HCT116 (cell line): ENCODE measurements at regions not wholly inside any gene's neighbourhood (a gene's known extent, or its start where the extent isn't known, plus 50 kb on each side); places are given as distances from the start of the nearest gene placed in this dataset.

Experiments
- CTCF ChIP-seq, 3 experiments: fragments of 200-600 bp in 1 of 3; sonication (generic) in 1 of 3; IDR thresholded peaks in 2 of 3; conservative IDR thresholded peaks in 1 of 3; 2 replicates each; pipeline ENCODE4 v1.5.1; 2012 to 2017; ENCODE audit warnings: low read depth in 2 of 3, low read length in 2 of 3, antibody characterized with exemption in 1 of 3, borderline replicate concordance in 1 of 3, control low read depth in 1 of 3, mild to moderate bottlenecking in 1 of 3, mixed read lengths in 1 of 3, mixed run types in 1 of 3, moderate library complexity in 1 of 3; ENCODE audit not compliant: insufficient read depth in 1 of 3
- EZH2 ChIP-seq: fragments of 200-600 bp; sonication (generic); IDR thresholded peaks from 2 replicates; pipeline ENCODE4 v1.6.1; 2017; ENCODE audit warnings: antibody characterized with exemption, mixed run types
- EZH2phosphoT487 ChIP-seq: fragments of 200-600 bp; IDR thresholded peaks from 2 replicates; pipeline ENCODE4 v1.6.1; 2018; ENCODE audit warnings: antibody characterized with exemption, borderline replicate concordance
- POLR2A ChIP-seq: IDR thresholded peaks from 2 replicates; pipeline ENCODE4 v1.7.0; 2011; ENCODE audit warnings: borderline replicate concordance; ENCODE audit not compliant: insufficient read depth, insufficient read length; ENCODE audit errors: extremely low read depth
- POLR2AphosphoS5 ChIP-seq: IDR thresholded peaks from 2 replicates; pipeline ENCODE4 v1.6.1; 2011; ENCODE audit warnings: mild to moderate bottlenecking, low read depth, low read length, moderate library complexity
- YY1 ChIP-seq: IDR thresholded peaks from 2 replicates; pipeline ENCODE4 v1.6.1; 2011; ENCODE audit warnings: low read length, low read depth, moderate library complexity, mild to moderate bottlenecking; ENCODE audit not compliant: insufficient replicate concordance; ENCODE audit errors: extremely low read depth
- TF ChIP-seq, protein P1 (sequence below): IDR thresholded peaks from 2 replicates; pipeline ENCODE4 v1.6.1; 2012
- TF ChIP-seq, protein P2 (sequence below): IDR thresholded peaks from 2 replicates; pipeline ENCODE4 v1.6.1; 2012

GRCh38 chr5:4420681-4421080, 719.4 kb upstream of the ADAMTS16 start:
- TF ChIP-seq, protein P1, sequence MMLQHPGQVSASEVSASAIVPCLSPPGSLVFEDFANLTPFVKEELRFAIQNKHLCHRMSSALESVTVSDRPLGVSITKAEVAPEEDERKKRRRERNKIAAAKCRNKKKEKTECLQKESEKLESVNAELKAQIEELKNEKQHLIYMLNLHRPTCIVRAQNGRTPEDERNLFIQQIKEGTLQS: no peak
- TF ChIP-seq POLR2AphosphoS5: no peak
- TF ChIP-seq POLR2A: no peak
- no peak for TF ChIP-seq EZH2
- no peak for TF ChIP-seq CTCF (IDR thresholded peaks at IDR 0.05 in 2 of 3, conservative IDR thresholded peaks at IDR 0.05 in 1 of 3; ENCODE audit: borderline replicate concordance in 1 of 3, insufficient read depth in 1 of 3, low read depth in 2 of 3, low read length in 2 of 3)
- no peak for TF ChIP-seq YY1
- TF ChIP-seq EZH2phosphoT487: no peak
- TF ChIP-seq, protein P2, sequence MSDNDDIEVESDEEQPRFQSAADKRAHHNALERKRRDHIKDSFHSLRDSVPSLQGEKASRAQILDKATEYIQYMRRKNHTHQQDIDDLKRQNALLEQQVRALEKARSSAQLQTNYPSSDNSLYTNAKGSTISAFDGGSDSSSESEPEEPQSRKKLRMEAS: no peak
